ENCODE measurements at regions not wholly inside any gene's neighbourhood (a gene's known extent, or its start where the extent isn't known, plus 50 kb on each side); places are given as distances from the start of the nearest gene placed in this dataset.
A peak's percentile ranks its signal among the peaks of the same experiment; 100 is the strongest.

- Mint-ChIP-seq H3K4me3 (peak overlapping the region; percentile 51), H3K27ac (peak overlapping the region; percentile 96), H3K36me3 (ENCODE audit: low read depth) (peaks cover 2% of the 10 kb centered on the region), H3K27me3 (ENCODE audit: low read depth, poor library complexity) (no peaks in the 10 kb centered on the region), H3K4me1 (peaks cover 40% of the 10 kb centered on the region), H3K9me3 (peaks cover 10% of the 10 kb centered on the region)
- TF ChIP-seq CTCF (IDR thresholded peaks at IDR 0.05), result no peak
- no peak for DNase-seq
Observed at GRCh38 chr4:128393101-128393704, 105.6 kb upstream of the PGRMC2 start.

DNA sequence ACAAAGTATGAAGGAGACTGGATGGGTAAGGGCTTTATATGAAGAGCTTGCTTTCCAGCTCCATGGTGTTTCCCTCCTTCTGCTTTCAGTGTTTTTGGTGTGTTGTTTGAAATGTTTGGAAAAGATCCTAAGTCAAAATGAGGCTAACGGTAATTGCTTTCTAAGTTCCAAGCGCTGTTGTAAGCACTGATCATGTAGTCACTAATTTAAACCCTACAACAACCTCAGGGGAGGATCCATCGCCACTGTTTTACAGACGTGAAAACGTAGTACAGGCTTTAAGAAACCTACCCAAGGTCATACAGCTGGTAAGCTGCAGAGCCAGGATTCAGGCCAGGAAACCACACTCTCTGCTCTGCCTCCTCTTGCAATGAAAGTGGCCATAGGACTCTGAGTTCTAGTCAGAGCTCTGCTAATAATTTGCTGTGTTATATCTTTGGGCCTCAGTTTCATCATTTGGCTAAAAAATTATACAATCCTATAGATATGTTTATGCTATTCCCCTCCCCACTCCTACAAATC, 102.9 kb upstream of the PGRMC2 start:
- Mint-ChIP-seq H3K27ac (no peak overlapping the region), H3K4me1 (peaks cover 63% of the 10 kb centered on the region)
- no peak for DNase-seq

GRCh38 chr4:128388796-128389195, 101.2 kb upstream of the PGRMC2 start:
- no peak for DNase-seq
- Mint-ChIP-seq H3K4me3 (no peak overlapping the region), H3K27me3 (ENCODE audit: low read depth, poor library complexity) (no peaks in the 10 kb centered on the region), H3K36me3 (ENCODE audit: low read depth) (no peaks in the 10 kb centered on the region), H3K9me3 (no peaks in the 10 kb centered on the region), H3K4me1 (peaks cover 61% of the 10 kb centered on the region), H3K27ac (no peak overlapping the region)
- no peak for TF ChIP-seq CTCF (IDR thresholded peaks at IDR 0.05)

More for the DNA sequence above, 102.9 kb upstream of the PGRMC2 start:
- H3K9me3 Mint-ChIP-seq, result no peaks in the 10 kb centered on the region
- no peaks in the 10 kb centered on the region for H3K27me3 Mint-ChIP-seq (ENCODE audit: low read depth, poor library complexity)
- no peak for TF ChIP-seq CTCF (IDR thresholded peaks at IDR 0.05)
- no peaks in the 10 kb centered on the region for H3K36me3 Mint-ChIP-seq (ENCODE audit: low read depth)
- no peak overlapping the region for H3K4me3 Mint-ChIP-seq

GRCh38 chr4:128388352-128388630, 100.7 kb upstream of the PGRMC2 start:
- no peaks in the 10 kb centered on the region for H3K27me3 Mint-ChIP-seq (ENCODE audit: low read depth, poor library complexity)
- no peak overlapping the region for H3K4me3 Mint-ChIP-seq
- no peaks in the 10 kb centered on the region for H3K9me3 Mint-ChIP-seq
- no peaks in the 10 kb centered on the region for H3K36me3 Mint-ChIP-seq (ENCODE audit: low read depth)
- no peak for TF ChIP-seq CTCF (IDR thresholded peaks at IDR 0.05)
- H3K27ac Mint-ChIP-seq, result peak overlapping the region; percentile 84
- H3K4me1 Mint-ChIP-seq, result peaks cover 56% of the 10 kb centered on the region
- no peak for DNase-seq

DNA sequence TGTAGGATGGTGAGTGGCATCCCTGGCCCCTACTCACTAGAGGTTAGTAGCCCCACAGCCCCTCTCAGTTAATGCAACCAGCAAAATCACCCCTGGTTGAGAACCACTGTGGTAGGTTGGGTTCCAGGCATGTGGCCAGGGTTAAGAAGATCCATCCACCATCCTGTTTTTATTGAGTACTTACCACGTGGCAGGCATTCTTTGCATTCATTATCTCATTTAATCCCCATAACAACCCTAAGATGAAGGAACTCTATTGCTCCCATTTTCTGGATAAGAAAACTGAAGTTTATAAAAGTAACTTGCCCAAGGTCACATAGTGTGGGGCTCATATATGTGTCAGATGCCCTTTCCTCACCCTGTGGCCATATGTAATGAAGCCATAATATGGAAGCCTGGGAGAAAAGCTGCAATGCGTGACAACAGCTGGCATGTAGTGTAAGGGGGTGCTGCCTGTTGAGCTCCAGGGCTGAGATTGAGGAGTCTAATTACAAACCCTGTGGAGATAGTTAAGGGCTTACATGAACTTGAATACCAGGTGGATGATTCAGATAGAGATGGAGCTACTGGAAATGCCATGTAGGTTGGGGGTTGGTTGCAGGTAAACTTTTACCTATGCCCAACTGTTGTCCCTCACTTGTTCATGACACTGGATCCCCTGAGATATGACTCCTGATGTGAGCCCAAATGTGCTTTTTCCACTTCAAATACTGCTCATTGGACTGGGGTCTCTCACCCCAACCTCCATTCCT, 100.2 kb upstream of the PGRMC2 start:
- no peak for DNase-seq
- no peak for TF ChIP-seq CTCF (IDR thresholded peaks at IDR 0.05)
- Mint-ChIP-seq H3K27me3 (ENCODE audit: low read depth, poor library complexity) (no peaks in the 10 kb centered on the region), H3K4me3 (no peak overlapping the region), H3K9me3 (no peaks in the 10 kb centered on the region), H3K4me1 (peaks cover 51% of the 10 kb centered on the region), H3K36me3 (ENCODE audit: low read depth) (no peaks in the 10 kb centered on the region), H3K27ac (peak overlapping the region; percentile 84)

Measured in nephron progenitor cell (in vitro differentiated cells).